HEK293 (cell line): ENCODE measurements at regions not wholly inside any gene's neighbourhood (a gene's known extent, or its start where the extent isn't known, plus 50 kb on each side); places are given as distances from the start of the nearest gene placed in this dataset.

Source experiments
- OVOL3 ChIP-seq: fragments of 450-650 bp; formaldehyde crosslinking; IDR thresholded peaks from 2 replicates; pipeline ENCODE4 v1.5.1; 2016; ENCODE audit warnings: missing biosample characterization, missing genetic modification characterization
- ZFP3 ChIP-seq: fragments of 450-650 bp; formaldehyde crosslinking; IDR thresholded peaks from 2 replicates; pipeline ENCODE4 v1.5.1; 2016; ENCODE audit warnings: low read depth, missing biosample characterization, missing genetic modification characterization

DNA sequence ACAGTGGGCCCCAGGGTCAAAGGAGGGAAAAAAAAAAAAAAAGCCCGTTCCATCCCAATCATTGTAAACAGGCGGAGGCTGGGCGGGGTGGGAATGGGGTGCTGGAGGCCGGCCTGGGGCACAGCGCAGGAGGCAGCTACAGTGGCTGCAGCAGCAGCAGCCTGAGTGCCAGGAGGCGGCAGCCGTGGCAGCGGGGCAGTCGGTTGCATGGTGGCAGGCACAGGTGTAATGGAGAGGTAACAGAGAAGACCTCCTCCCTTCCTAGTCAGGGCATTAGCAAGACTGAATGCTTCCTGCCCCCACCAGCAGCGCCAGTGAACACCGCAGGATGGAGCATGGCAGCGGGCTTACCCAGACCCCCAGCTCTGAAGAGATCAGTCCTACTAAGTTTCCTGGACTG, 279.1 kb upstream of the TTC14 start:
- TF ChIP-seq ZFP3 (tag by site-specific recombination) (no peak), OVOL3 (tag by site-specific recombination) (no peak)
